ENCODE measurements at regions not wholly inside any gene's neighbourhood (a gene's known extent, or its start where the extent isn't known, plus 50 kb on each side); places are given as distances from the start of the nearest gene placed in this dataset.

DNA sequence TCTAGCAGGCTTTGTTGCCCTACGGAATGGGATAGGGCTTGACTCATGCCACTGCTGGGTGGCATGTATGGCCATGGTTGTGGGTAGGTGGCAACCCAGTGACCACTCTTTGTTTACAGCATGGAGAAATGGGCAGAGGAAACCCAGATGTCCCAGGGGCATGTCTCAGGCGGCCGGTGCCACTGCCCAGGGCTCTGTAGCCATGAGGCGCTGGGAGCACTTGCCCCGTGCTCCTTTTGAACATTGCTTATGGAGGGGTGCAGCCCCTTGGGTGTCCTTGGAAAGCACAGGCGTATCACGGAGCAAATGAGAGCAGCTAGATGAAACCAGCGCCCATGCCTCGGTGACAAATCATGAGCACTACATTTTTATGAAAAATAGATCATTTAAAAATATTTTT, 212.5 kb upstream of the ECI2 start:
- DNase-seq: no peak

DNA sequence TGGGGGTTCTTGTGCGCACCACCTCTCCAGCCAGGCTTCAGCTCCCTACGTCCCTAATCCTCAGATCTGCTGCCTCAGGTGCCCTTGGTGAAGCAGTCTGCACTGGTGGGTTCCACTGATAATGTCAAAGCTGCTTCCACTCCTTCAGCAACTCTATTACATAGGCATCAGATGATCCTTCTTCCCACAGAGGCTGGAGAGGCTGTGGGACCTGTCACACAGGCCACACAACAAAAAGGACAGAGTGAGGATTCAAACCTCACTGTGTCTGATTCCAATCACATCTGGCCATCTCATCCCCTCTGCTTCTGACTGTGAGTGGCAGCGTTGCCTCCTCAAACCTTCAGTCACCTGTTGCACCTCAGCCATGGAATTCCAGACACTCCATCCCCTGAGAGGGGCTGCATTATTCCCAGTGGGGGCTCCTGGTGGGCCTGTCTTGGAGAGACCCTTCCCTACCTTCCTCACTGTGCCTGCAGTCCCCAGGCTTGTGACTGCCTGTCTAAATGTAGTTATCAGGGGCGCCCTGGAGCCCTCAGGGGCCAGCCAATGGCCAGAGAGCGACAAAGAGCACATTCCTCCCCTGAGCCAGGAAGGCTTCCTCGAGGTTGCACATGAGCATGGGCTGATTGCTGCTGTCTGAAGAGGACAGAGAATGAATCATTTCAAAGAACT, 211.4 kb upstream of the ECI2 start:
- no peak for DNase-seq

DNA sequence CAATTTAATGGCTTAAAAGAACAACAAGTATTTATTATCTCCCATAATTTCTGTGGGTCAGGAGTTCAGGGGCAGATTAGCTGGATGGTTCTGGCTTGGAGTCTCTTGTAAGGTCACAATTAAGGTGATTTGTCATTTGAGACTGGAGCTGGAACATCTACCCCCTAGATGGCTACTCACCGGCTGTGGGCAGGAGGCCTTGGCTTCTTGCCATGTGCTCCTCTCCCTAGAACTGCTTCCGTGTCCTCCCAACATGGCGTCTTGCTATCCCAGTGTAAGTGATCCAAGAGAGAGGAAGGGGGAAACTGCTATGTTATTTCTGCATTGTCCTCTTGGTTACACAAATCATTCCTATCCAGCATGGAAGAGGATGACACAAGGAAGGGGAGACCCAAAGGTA, 210.2 kb upstream of the ECI2 start:
- no peak for DNase-seq

GRCh38 chr6:4344317-4344899, 209.0 kb upstream of the ECI2 start:
- no peak for DNase-seq

DNA sequence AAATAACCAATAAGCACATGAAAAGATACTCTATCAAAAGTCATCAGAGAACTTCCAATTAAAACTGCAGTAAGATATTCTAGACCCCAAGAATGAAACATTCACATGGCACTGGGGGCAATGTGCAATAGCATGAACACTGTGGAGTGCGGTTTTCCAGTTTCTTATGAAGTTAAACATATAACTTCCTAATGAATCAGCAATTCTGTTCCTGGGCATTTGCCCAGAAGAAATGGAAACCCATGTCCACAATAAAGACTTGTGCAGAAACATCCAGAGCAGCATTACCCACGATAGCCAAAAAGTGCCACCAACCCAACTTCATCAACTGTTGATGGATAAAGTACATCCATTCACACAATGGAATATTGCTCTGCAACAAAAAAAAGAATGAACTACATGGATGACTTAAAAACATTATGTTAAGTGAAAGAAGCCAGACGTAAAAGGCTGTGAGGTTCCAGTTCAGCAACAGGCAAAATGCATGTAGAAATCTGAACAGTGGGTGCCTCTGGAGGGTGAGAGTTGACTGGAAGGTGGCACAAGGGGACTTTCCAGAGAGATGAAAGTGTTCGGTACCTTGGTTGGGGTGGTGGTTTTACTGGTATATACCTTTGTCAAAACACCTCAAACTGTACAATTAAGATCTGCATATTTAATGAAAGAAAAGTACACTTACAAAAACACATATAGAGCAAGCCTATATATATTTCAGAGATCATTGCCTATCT, 207.2 kb upstream of the ECI2 start:
- no peak for DNase-seq

GRCh38 chr6:4341078-4341797, 205.9 kb upstream of the ECI2 start:
- no peak for DNase-seq

DNA sequence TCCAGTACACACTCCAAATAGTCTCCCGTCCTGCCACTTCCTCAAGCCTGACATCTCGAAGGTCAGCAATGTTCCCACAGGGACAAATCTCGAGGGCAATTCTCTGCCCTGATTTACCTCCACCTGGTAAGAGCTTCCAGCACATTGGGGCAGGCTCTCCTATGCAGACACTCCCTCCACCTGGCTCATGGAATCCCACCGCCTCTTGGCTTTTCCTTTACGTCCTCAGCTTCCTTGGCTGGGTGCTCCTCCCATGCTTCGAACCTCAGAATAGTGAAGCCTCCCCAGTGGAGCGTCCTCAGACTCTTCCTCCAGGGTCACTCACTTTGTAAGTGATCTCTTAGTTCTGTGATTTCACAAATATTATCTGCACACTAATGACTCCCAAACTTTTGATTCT, 205.2 kb upstream of the ECI2 start:
- no peak for DNase-seq

- no peak for DNase-seq
Measured at GRCh38 chr6:4338884-4339283, 203.5 kb upstream of the ECI2 start.

- no peak for DNase-seq
Measured at GRCh38 chr6:4336778-4337442, 201.5 kb upstream of the ECI2 start.

DNA sequence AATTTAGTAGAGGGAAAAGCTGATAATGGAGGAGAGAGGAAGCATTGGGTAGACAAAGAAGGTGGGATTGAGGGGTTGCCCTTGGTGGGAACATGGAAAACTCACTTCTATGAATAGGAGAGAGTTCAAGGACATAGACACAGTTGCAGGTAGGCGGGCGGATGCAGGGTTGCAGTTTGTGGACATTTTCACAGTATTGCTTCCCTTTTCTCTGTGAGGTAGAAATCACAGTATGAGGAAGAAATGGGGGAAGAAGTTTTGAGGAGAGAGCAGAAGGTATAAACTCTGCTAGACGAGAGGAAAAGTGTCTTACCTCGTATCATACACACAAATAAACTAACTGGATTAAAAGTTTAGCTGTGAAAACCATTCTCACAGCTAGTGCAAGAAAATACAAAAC, 200.7 kb upstream of the ECI2 start:
- DNase-seq: no peak

GRCh38 chr6:4334158-4334740, 198.9 kb upstream of the ECI2 start:
- DNase-seq: peak; percentile 60 to 79

- DNase-seq: no peak
Measured at GRCh38 chr6:4327841-4328240, 192.5 kb upstream of the ECI2 start.

- DNase-seq: no peak
Measured at GRCh38 chr6:4324746-4325145, 189.4 kb upstream of the ECI2 start.

DNA sequence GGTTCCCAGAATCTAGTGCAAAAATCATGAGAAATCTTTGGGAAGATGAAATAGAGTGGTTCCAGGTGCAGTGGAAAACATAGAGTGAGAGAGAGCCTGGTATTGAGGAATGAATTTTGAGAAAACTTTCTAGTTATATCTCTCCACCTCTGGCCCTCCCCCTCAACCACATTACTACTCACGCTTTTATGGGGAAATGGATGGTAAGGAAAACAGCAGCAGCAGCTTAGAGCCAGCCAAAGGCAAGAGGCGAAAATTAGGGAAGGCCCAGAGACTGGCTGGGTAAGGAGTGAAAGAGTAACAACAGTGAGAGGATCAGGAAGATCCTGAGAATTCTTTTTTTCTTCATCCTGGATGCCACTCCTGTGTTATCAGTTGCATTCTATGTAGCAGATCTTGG, 187.9 kb upstream of the ECI2 start:
- DNase-seq: no peak

GRCh38 chr6:4322846-4323309, 187.5 kb upstream of the ECI2 start:
- DNase-seq: no peak

DNA sequence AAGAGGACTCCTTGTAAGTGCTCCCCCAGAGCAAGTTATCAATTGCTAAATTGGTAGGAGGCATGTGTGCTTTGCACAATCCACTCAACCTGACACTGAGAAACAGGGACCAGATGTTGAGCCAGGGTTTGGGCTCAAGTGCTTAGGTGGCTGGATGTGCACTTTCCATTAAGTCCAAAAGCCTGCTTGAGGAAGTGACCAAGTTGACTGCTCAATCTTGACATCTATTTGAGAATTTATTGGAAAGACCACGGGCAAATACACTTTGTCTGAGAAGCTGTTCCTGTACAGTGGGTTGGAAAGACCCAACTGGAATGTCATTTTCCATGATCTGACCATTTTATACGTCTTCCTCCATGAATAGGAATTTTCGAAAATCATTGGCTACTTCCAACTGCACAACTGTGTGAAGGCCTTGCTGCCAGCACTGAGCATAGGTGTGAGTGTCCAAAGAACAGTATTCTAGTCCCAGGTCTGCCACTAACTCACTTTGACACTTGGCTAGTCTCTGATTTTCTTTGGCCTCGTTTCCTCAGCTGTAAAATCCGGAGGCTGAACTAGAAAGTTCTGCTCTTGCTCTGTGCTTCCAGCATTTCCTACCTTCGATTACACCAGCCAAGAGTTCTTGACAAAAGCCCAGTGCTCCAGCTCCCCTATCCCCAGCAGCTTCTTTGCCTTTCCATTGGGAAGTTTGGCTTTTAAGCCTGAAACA, 186.9 kb upstream of the ECI2 start:
- no peak for DNase-seq

- no peak for DNase-seq
Measured at GRCh38 chr6:4320860-4321259, 185.5 kb upstream of the ECI2 start.

- peak; percentile 63 to 74 for DNase-seq
Measured at GRCh38 chr6:4319981-4320683, 184.8 kb upstream of the ECI2 start.

- no peak for DNase-seq
Measured at GRCh38 chr6:4318321-4318720, 182.9 kb upstream of the ECI2 start.

- no peak for DNase-seq
Measured at GRCh38 chr6:4316867-4317400, 181.6 kb upstream of the ECI2 start.

- DNase-seq: no peak
Measured at GRCh38 chr6:4314201-4314707, 178.9 kb upstream of the ECI2 start.
